Left ventricle myocardium inferior (tissue), 1 donor: ENCODE measurements at regions not wholly inside any gene's neighbourhood (a gene's known extent, or its start where the extent isn't known, plus 50 kb on each side); places are given as distances from the start of the nearest gene placed in this dataset.
A peak's percentile ranks its signal among the peaks of the same experiment; 100 is the strongest.

Experiments used
- DNase-seq: peaks from one replicate; pipeline ENCODE4 v3.0.0-alpha.2; 2020
- H3K27ac ChIP-seq: fragments of 200-600 bp; replicated peaks from 2 replicates; pipeline ENCODE4 v1.8.0; 2021
- H3K27me3 ChIP-seq: fragments of 200-600 bp; 2 replicates; pipeline ENCODE4 v1.8.0; 2021; ENCODE audit warnings: low read depth
- H3K36me3 ChIP-seq: fragments of 200-600 bp; 2 replicates; pipeline ENCODE4 v1.8.0; 2021
- H3K4me1 ChIP-seq: fragments of 200-600 bp; 2 replicates; pipeline ENCODE4 v1.8.0; 2021
- H3K4me3 ChIP-seq: fragments of 200-600 bp; 2 replicates; pipeline ENCODE4 v1.8.0; 2021; ENCODE audit warnings: mild to moderate bottlenecking, moderate library complexity
- H3K9me3 ChIP-seq: fragments of 200-600 bp; replicated peaks from 2 replicates; pipeline ENCODE4 v1.8.0; 2021
- CTCF ChIP-seq: fragments of 200-600 bp; IDR thresholded peaks from 2 replicates; pipeline ENCODE4 v1.8.0; 2021; ENCODE audit warnings: antibody characterized with exemption, mild to moderate bottlenecking, borderline replicate concordance
- intact Hi-C: fragments of 100-400 bp; cut with micrococcal nuclease; formaldehyde crosslinking; loops from one replicate; pipeline ENCODE4 v1.11.0; 2022
- donor health status: DM: no; HTN: yes; CAD: no; lungs with severe emphysema.

DNA sequence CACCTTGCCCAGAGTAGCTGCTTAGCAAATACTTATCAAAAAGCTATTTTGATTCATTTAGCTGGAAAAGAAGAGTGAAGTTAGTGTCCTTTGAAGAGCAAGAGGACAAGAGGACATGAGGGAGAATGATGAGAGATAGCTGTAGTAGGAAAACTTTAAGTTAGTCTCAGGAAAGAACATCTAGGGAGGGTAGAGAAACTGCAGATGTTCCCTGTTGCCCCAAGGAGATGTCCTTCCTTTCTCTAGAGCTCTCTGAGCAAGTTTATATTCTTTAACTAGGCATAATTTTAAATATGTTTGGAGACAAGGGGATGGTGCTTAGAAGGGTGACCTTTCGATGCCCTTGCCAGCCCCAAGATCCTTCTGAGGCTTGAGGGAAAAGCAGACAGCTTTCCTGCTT is 529.1 kb upstream of the TBX3 start:
- intact Hi-C loops: no loop called here
- H3K4me1 ChIP-seq: peaks cover 14% of the 10 kb centered on the region
- TF ChIP-seq CTCF: no peak

GRCh38 chr12:115212356-115212755 is 528.4 kb upstream of the TBX3 start:
- H3K36me3 ChIP-seq: no peaks in the 10 kb centered on the region
- DNase-seq: no peak
- peaks cover 5% of the 10 kb centered on the region for H3K9me3 ChIP-seq
- peaks cover 12% of the 10 kb centered on the region for H3K27me3 ChIP-seq
- H3K4me3 ChIP-seq: no peak overlapping the region
- peak overlapping the region; percentile 60 for H3K27ac ChIP-seq
- intact Hi-C loops: no loop called here
- no peak for TF ChIP-seq CTCF
- H3K4me1 ChIP-seq: peaks cover 14% of the 10 kb centered on the region

More for the DNA sequence above, 529.1 kb upstream of the TBX3 start:
- Histone ChIP-seq H3K9me3 (peaks cover 5% of the 10 kb centered on the region), H3K4me3 (no peak overlapping the region), H3K36me3 (no peaks in the 10 kb centered on the region), H3K27me3 (peaks cover 12% of the 10 kb centered on the region), H3K27ac (peak overlapping the region; percentile 60)
- no peak for DNase-seq

- DNase-seq: peak; percentile 17
- Histone ChIP-seq H3K4me1 (peaks cover 14% of the 10 kb centered on the region), H3K27me3 (peaks cover 12% of the 10 kb centered on the region), H3K4me3 (no peak overlapping the region), H3K36me3 (no peaks in the 10 kb centered on the region), H3K27ac (no peak overlapping the region), H3K9me3 (peaks cover 5% of the 10 kb centered on the region)
- intact Hi-C loops: no loop called here
- TF ChIP-seq CTCF: no peak
Measured at GRCh38 chr12:115210533-115211252, 526.7 kb upstream of the TBX3 start.

GRCh38 chr12:115209230-115209629 is 525.3 kb upstream of the TBX3 start:
- H3K9me3 ChIP-seq: peaks cover 5% of the 10 kb centered on the region
- peaks cover 12% of the 10 kb centered on the region for H3K27me3 ChIP-seq
- no peak for TF ChIP-seq CTCF
- no peak for DNase-seq
- intact Hi-C loops: no loop called here
- H3K4me1 ChIP-seq: peaks cover 14% of the 10 kb centered on the region
- no peak overlapping the region for H3K4me3 ChIP-seq
- H3K27ac ChIP-seq: no peak overlapping the region
- H3K36me3 ChIP-seq: no peaks in the 10 kb centered on the region

DNA sequence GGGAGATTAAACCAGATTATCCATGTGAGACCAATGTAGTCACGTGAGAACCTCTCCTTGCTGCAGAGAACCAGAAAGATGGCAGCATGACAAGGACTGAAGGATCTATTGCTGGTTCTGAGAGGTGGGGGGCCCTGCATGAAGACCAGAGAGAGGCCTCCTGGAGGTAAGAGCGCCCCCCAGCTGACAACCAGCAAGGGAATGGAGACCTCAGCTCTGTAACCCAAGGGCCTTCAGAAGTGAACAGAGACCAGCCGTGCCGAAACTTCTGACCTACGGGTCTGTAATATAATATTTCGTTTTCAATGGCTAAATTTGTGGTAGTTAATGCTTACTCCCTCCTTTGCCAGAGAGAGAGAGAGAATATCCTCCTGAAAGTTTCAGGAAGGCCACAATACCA is 524.1 kb upstream of the TBX3 start:
- no peak overlapping the region for H3K27ac ChIP-seq
- H3K36me3 ChIP-seq: no peaks in the 10 kb centered on the region
- H3K4me1 ChIP-seq: peaks cover 4% of the 10 kb centered on the region
- no peak for DNase-seq
- TF ChIP-seq CTCF: no peak
- no peak overlapping the region for H3K4me3 ChIP-seq
- intact Hi-C loops: no loop called here
- H3K27me3 ChIP-seq: peaks cover 12% of the 10 kb centered on the region
- H3K9me3 ChIP-seq: peaks cover 5% of the 10 kb centered on the region
